ENCODE measurements at regions not wholly inside any gene's neighbourhood (a gene's known extent, or its start where the extent isn't known, plus 50 kb on each side); places are given as distances from the start of the nearest gene placed in this dataset.

DNA sequence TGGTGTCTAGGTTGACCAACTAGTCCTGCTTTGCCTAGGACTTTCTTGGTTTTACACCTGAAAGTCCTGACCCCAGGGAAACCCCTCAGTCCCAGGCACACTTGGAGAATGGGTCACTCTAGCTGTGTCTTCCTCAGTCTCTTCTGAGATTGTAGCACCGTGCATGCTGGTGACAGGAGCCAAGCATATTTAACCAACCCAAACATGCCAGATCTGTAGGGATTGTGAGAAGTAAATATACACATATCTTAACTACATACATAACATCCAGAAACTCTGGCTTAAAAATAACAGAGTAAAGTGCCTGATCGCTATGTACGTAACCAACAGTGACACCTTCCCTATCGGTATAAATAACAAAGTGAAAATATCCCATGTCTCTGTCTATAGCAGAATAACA lies 158.1 kb downstream of the HAPSTR1 start:
- TF ChIP-seq EZH2 (optimal IDR thresholded peaks at IDR 0.05; ENCODE audit: low read depth, low read length) (no peak), EZH2phosphoT487 (IDR thresholded peaks at IDR 0.05; ENCODE audit: low read length) (no peak)
- TF ChIP-seq, protein P1, sequence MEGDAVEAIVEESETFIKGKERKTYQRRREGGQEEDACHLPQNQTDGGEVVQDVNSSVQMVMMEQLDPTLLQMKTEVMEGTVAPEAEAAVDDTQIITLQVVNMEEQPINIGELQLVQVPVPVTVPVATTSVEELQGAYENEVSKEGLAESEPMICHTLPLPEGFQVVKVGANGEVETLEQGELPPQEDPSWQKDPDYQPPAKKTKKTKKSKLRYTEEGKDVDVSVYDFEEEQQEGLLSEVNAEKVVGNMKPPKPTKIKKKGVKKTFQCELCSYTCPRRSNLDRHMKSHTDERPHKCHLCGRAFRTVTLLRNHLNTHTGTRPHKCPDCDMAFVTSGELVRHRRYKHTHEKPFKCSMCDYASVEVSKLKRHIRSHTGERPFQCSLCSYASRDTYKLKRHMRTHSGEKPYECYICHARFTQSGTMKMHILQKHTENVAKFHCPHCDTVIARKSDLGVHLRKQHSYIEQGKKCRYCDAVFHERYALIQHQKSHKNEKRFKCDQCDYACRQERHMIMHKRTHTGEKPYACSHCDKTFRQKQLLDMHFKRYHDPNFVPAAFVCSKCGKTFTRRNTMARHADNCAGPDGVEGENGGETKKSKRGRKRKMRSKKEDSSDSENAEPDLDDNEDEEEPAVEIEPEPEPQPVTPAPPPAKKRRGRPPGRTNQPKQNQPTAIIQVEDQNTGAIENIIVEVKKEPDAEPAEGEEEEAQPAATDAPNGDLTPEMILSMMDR (IDR thresholded peaks at IDR 0.05; ENCODE audit: low read length): no peak
- Histone ChIP-seq H3F3A (ENCODE audit: insufficient read depth, low read length) (no peaks in the 10 kb centered on the region), H2AFZ (ENCODE audit: low read length) (no peak overlapping the region), H3K9ac (ENCODE audit: low read length) (no peak overlapping the region), H3K9me2 (replicated peaks; ENCODE audit: insufficient read depth, low read length) (no peaks in the 10 kb centered on the region), H3K4me2 (ENCODE audit: low read depth, low read length) (no peak overlapping the region), H3K79me2 (ENCODE audit: low read length) (no peaks in the 10 kb centered on the region), H4K20me1 (ENCODE audit: insufficient read depth, low read length) (no peaks in the 10 kb centered on the region), H3K27me3 (replicated peaks; ENCODE audit: insufficient read depth, low read length) (no peaks in the 10 kb centered on the region), H3K9me3 (replicated peaks; ENCODE audit: insufficient read depth, low read length) (no peaks in the 10 kb centered on the region), H3K4me3 (ENCODE audit: low read length) (no peak overlapping the region), H3K4me1 (ENCODE audit: low read length) (no peaks in the 10 kb centered on the region), H3K27ac (ENCODE audit: low read length) (no peak overlapping the region), H3K36me3 (replicated peaks; ENCODE audit: insufficient read depth, low read length) (no peaks in the 10 kb centered on the region)
- no peak for DNase-seq

DNA sequence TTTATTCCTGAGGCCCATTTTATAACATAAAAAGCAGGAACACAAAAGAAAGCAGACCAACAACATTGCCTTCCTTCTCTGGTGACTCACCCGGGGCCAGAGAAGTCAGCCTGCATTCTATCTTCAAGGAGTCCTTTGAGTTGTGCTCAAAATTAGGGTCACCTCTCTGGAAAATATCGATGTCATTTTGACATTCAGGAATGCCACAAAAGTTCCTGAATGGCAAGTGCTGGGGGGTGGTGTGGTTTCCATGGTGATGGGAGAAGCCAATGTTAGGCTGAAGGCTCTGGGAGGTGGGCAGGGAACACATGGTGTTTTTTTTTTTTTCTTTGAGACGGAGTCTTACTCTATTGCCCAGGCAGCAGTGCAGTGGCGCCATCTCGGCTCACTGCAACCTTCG lies 159.6 kb downstream of the HAPSTR1 start:
- Histone ChIP-seq H3K27me3 (replicated peaks; ENCODE audit: insufficient read depth, low read length) (no peaks in the 10 kb centered on the region), H3K27ac (ENCODE audit: low read length) (no peak overlapping the region), H3K9me2 (replicated peaks; ENCODE audit: insufficient read depth, low read length) (no peaks in the 10 kb centered on the region), H3K4me1 (ENCODE audit: low read length) (no peaks in the 10 kb centered on the region), H2AFZ (ENCODE audit: low read length) (no peak overlapping the region), H3K4me2 (ENCODE audit: low read depth, low read length) (no peak overlapping the region), H3K9me3 (replicated peaks; ENCODE audit: insufficient read depth, low read length) (no peaks in the 10 kb centered on the region), H3K9ac (ENCODE audit: low read length) (no peak overlapping the region), H3K4me3 (ENCODE audit: low read length) (no peak overlapping the region), H4K20me1 (ENCODE audit: insufficient read depth, low read length) (no peaks in the 10 kb centered on the region), H3K79me2 (ENCODE audit: low read length) (no peaks in the 10 kb centered on the region), H3F3A (ENCODE audit: insufficient read depth, low read length) (no peaks in the 10 kb centered on the region), H3K36me3 (replicated peaks; ENCODE audit: insufficient read depth, low read length) (no peaks in the 10 kb centered on the region)
- TF ChIP-seq, protein P1 (IDR thresholded peaks at IDR 0.05; ENCODE audit: low read length): no peak
- no peak for TF ChIP-seq EZH2 (optimal IDR thresholded peaks at IDR 0.05; ENCODE audit: low read depth, low read length)
- no peak for DNase-seq

DNA sequence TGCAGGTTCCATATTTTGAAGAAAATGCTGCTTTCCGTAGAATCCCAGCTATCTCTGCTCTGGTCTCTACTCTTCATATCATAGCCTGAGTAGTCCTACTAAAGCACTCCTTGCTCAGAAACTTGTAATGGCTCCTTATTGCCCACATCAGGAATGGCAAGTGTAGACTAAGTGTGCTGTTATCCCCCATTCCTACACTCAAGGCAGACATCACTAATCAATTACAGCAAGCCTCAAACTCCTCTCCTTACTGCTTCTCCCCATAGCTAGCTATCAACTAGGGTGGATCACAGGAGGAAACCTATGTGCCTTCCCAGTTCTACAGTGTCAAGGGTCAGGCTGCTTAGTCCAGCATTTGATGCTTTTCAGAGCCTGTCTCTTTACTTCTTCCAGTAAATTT lies 163.4 kb downstream of the HAPSTR1 start:
- no peak for DNase-seq
- H3K9me2 ChIP-seq (replicated peaks; ENCODE audit: insufficient read depth, low read length): no peaks in the 10 kb centered on the region
- H3K4me2 ChIP-seq (ENCODE audit: low read depth, low read length): no peak overlapping the region

More for the DNA sequence above, 163.4 kb downstream of the HAPSTR1 start:
- H3F3A ChIP-seq (ENCODE audit: insufficient read depth, low read length): no peaks in the 10 kb centered on the region
- no peaks in the 10 kb centered on the region for H4K20me1 ChIP-seq (ENCODE audit: insufficient read depth, low read length)
- no peak overlapping the region for H3K27ac ChIP-seq (ENCODE audit: low read length)
- H3K36me3 ChIP-seq (replicated peaks; ENCODE audit: insufficient read depth, low read length): no peaks in the 10 kb centered on the region
- H3K9me3 ChIP-seq (replicated peaks; ENCODE audit: insufficient read depth, low read length): no peaks in the 10 kb centered on the region
- TF ChIP-seq EZH2 (optimal IDR thresholded peaks at IDR 0.05; ENCODE audit: low read depth, low read length): no peak
- TF ChIP-seq, protein P1 (IDR thresholded peaks at IDR 0.05; ENCODE audit: low read length): no peak
- no peak for TF ChIP-seq EZH2phosphoT487 (IDR thresholded peaks at IDR 0.05; ENCODE audit: low read length)
- no peaks in the 10 kb centered on the region for H3K79me2 ChIP-seq (ENCODE audit: low read length)
- no peaks in the 10 kb centered on the region for H3K4me1 ChIP-seq (ENCODE audit: low read length)
- H3K27me3 ChIP-seq (replicated peaks; ENCODE audit: insufficient read depth, low read length): no peaks in the 10 kb centered on the region
- H3K9ac ChIP-seq (ENCODE audit: low read length): no peak overlapping the region
- no peak overlapping the region for H3K4me3 ChIP-seq (ENCODE audit: low read length)
- no peak overlapping the region for H2AFZ ChIP-seq (ENCODE audit: low read length)
